ENCODE measurements at regions not wholly inside any gene's neighbourhood (a gene's known extent, or its start where the extent isn't known, plus 50 kb on each side); places are given as distances from the start of the nearest gene placed in this dataset.

- TF ChIP-seq CTCF (IDR thresholded peaks at IDR 0.05), result no peak
- Mint-ChIP-seq H3K4me1 (no peaks in the 10 kb centered on the region), H3K27me3 (ENCODE audit: low read depth, poor library complexity) (peaks cover 3% of the 10 kb centered on the region), H3K9me3 (no peaks in the 10 kb centered on the region), H3K4me3 (no peak overlapping the region), H3K27ac (no peak overlapping the region), H3K36me3 (ENCODE audit: low read depth) (no peaks in the 10 kb centered on the region)
- no peak for DNase-seq
These were observed 957.7 kb upstream of the POU3F3 start for GRCh38 chr2:103896182-103896581.

DNA sequence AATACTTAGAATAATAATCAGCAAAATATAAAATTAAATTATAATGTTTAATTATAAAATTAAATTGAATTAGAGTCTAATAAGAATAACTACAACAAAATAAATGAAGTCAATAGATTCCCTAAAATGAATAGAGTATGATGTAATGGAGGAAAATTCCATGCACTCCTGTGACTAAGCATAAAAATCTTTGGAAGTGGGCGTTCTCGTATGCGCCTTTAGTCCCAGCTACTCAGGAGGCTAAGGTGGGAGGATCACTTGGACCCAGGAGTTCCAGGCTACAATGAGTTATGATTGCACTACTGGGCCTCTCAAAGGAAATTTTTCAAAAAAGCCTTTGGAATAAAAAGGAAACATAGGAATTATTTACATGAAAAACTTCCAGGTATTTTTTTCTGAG, 955.4 kb upstream of the POU3F3 start:
- H3K27ac Mint-ChIP-seq, result no peak overlapping the region
- H3K36me3 Mint-ChIP-seq (ENCODE audit: low read depth), result no peaks in the 10 kb centered on the region
- H3K9me3 Mint-ChIP-seq, result no peaks in the 10 kb centered on the region
- TF ChIP-seq CTCF (IDR thresholded peaks at IDR 0.05), result no peak
- no peak overlapping the region for H3K4me3 Mint-ChIP-seq
- H3K27me3 Mint-ChIP-seq (ENCODE audit: low read depth, poor library complexity), result no peaks in the 10 kb centered on the region
- DNase-seq, result no peak
- no peaks in the 10 kb centered on the region for H3K4me1 Mint-ChIP-seq

DNA sequence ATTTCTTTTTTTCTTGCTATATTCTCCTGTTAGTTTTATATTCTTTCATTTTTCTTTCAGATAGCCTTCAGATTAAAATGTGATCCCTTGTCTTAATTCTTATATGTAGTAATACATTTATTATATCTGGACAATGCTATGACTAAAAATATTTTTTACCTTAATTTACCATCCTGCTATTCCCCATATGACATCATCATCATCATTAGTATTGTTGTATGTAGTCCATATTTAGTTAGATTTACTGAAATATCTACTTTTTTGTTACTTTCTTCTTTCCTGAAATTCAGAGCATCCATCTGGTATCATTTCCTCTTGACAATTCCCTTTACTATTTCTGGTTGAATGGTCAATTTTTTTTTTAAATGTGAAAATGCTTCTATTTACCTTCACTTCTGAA, 951.6 kb upstream of the POU3F3 start:
- Mint-ChIP-seq H3K9me3 (no peaks in the 10 kb centered on the region), H3K27ac (no peak overlapping the region), H3K36me3 (ENCODE audit: low read depth) (no peaks in the 10 kb centered on the region), H3K4me1 (no peaks in the 10 kb centered on the region), H3K27me3 (ENCODE audit: low read depth, poor library complexity) (no peaks in the 10 kb centered on the region), H3K4me3 (no peak overlapping the region)
- DNase-seq, result no peak
- TF ChIP-seq CTCF (IDR thresholded peaks at IDR 0.05), result no peak

DNA sequence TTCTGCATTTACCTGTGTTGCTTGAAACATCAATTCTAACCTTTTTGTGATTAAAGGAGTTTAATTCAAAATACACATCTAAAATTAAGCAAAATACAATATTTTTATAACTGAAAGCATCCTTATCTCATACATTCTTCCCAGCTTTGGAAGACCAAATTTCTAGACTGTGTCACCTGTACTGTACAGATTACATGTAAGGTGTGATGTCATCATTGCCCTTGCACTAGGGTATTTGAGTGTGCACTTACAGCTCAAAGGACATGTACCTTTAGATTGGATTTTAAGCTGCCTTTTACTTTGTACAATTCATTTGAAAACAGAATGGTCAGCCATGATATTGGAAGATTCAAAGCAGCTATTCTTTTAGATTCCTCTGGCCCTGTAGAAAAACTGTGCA, 932.8 kb upstream of the POU3F3 start:
- H3K9me3 Mint-ChIP-seq, result peaks cover 4% of the 10 kb centered on the region
- no peak for DNase-seq
- TF ChIP-seq CTCF (IDR thresholded peaks at IDR 0.05), result no peak
- H3K36me3 Mint-ChIP-seq (ENCODE audit: low read depth), result no peaks in the 10 kb centered on the region
- no peaks in the 10 kb centered on the region for H3K27me3 Mint-ChIP-seq (ENCODE audit: low read depth, poor library complexity)
- no peak overlapping the region for H3K4me3 Mint-ChIP-seq
- H3K4me1 Mint-ChIP-seq, result no peaks in the 10 kb centered on the region
- no peak overlapping the region for H3K27ac Mint-ChIP-seq

- Mint-ChIP-seq H3K9me3 (peaks cover 33% of the 10 kb centered on the region), H3K36me3 (ENCODE audit: low read depth) (no peaks in the 10 kb centered on the region), H3K27me3 (ENCODE audit: low read depth, poor library complexity) (peaks cover 2% of the 10 kb centered on the region), H3K4me3 (no peak overlapping the region), H3K27ac (no peak overlapping the region), H3K4me1 (no peaks in the 10 kb centered on the region)
- no peak for DNase-seq
- TF ChIP-seq CTCF (IDR thresholded peaks at IDR 0.05), result no peak
These were observed 911.7 kb upstream of the POU3F3 start for GRCh38 chr2:103942199-103942598.

GRCh38 chr2:103945083-103945482, 908.8 kb upstream of the POU3F3 start:
- H3K36me3 Mint-ChIP-seq (ENCODE audit: low read depth), result no peaks in the 10 kb centered on the region
- H3K9me3 Mint-ChIP-seq, result peaks cover 26% of the 10 kb centered on the region
- DNase-seq, result no peak
- H3K4me3 Mint-ChIP-seq, result no peak overlapping the region
- H3K27me3 Mint-ChIP-seq (ENCODE audit: low read depth, poor library complexity), result peaks cover 4% of the 10 kb centered on the region
- H3K4me1 Mint-ChIP-seq, result no peaks in the 10 kb centered on the region
- no peak for TF ChIP-seq CTCF (IDR thresholded peaks at IDR 0.05)
- no peak overlapping the region for H3K27ac Mint-ChIP-seq
